ENCODE measurements at regions not wholly inside any gene's neighbourhood (a gene's known extent, or its start where the extent isn't known, plus 50 kb on each side); places are given as distances from the start of the nearest gene placed in this dataset.

GRCh38 chr1:91575909-91576519 is 75.4 kb downstream of the CDC7 start:
- TF ChIP-seq ZFX (IDR thresholded peaks at IDR 0.05) (no peak), CTCF (conservative IDR thresholded peaks at IDR 0.05) (no peak)
- H3K27ac ChIP-seq = no peak overlapping the region

GRCh38 chr1:91578320-91579109 is 77.9 kb downstream of the CDC7 start:
- no peak overlapping the region for H3K27ac ChIP-seq
- TF ChIP-seq CTCF (conservative IDR thresholded peaks at IDR 0.05) = no peak
- no peak for TF ChIP-seq ZFX (IDR thresholded peaks at IDR 0.05)

- no peak for TF ChIP-seq ZFX (IDR thresholded peaks at IDR 0.05)
- TF ChIP-seq CTCF (conservative IDR thresholded peaks at IDR 0.05) = no peak
- no peak overlapping the region for H3K27ac ChIP-seq
Observed at GRCh38 chr1:91579658-91580228, 79.1 kb downstream of the CDC7 start.

- no peak for TF ChIP-seq ZFX (IDR thresholded peaks at IDR 0.05)
- no peak for TF ChIP-seq CTCF (conservative IDR thresholded peaks at IDR 0.05)
- H3K27ac ChIP-seq = no peak overlapping the region
Observed at GRCh38 chr1:91582431-91582921, 81.8 kb downstream of the CDC7 start.

GRCh38 chr1:91583326-91583755 is 82.7 kb downstream of the CDC7 start:
- H3K27ac ChIP-seq = no peak overlapping the region
- TF ChIP-seq ZFX (IDR thresholded peaks at IDR 0.05) = no peak
- TF ChIP-seq CTCF (conservative IDR thresholded peaks at IDR 0.05) = no peak

- TF ChIP-seq ZFX (IDR thresholded peaks at IDR 0.05) (no peak), CTCF (conservative IDR thresholded peaks at IDR 0.05) (no peak)
- no peak overlapping the region for H3K27ac ChIP-seq
Observed at GRCh38 chr1:91584309-91584708, 83.7 kb downstream of the CDC7 start.

GRCh38 chr1:91584878-91585277 is 84.2 kb downstream of the CDC7 start:
- no peak overlapping the region for H3K27ac ChIP-seq
- TF ChIP-seq CTCF (conservative IDR thresholded peaks at IDR 0.05) (no peak), ZFX (IDR thresholded peaks at IDR 0.05) (no peak)
